Left lung (tissue), 4 donors: ENCODE measurements at regions not wholly inside any gene's neighbourhood (a gene's known extent, or its start where the extent isn't known, plus 50 kb on each side); places are given as distances from the start of the nearest gene placed in this dataset.
"Not testable (repeated sequence)": the region's sequence is repeated elsewhere in the genome, so short reads cannot be mapped to it uniquely, and the experiment has no call there.

ENCODE experiments used
- ATAC-seq: fragments of 200-7000 bp; cut with Tn5 transposase; one replicate; pipeline ENCODE4 v1.9.1; 2020; ENCODE audit warnings: moderate library complexity
- DNase-seq, 4 donors: peaks; one replicate each; pipeline ENCODE4 v3.0.0-alpha.2; 2013 to 2020
- H3K27ac ChIP-seq, 2 donors: fragments of 200-600 bp; sonication (generic) in 1 of 2; one replicate each; pipeline versions ENCODE4 v1.5.0 to v1.8.0; 2020 to 2021
- H3K27me3 ChIP-seq, 2 donors: fragments of 200-600 bp; sonication (generic) in 1 of 2; one replicate each; pipeline versions ENCODE4 v1.5.0 to v1.8.0; 2020 to 2021
- H3K36me3 ChIP-seq, 2 donors: fragments of 200-600 bp; sonication (generic) in 1 of 2; one replicate each; pipeline versions ENCODE4 v1.5.0 to v1.8.0; 2020 to 2021
- H3K4me1 ChIP-seq, 2 donors: fragments of 200-600 bp; one replicate each; pipeline ENCODE4 v1.8.0; 2021
- H3K4me3 ChIP-seq, 2 donors: fragments of 200-600 bp; sonication (generic) in 1 of 2; one replicate each; pipeline versions ENCODE4 v1.5.0 to v1.8.0; 2020 to 2021; ENCODE audit warnings: mild to moderate bottlenecking in 1 of 2
- H3K9me3 ChIP-seq, 2 donors: fragments of 200-600 bp; sonication (generic) in 1 of 2; one replicate each; pipeline versions ENCODE4 v1.5.0 to v1.8.0; 2020 to 2021
- CTCF ChIP-seq, 2 donors: fragments of 200-600 bp; sonication (generic) in 1 of 2; IDR thresholded peaks; one replicate each; pipeline versions ENCODE4 v1.5.0 to v1.8.0; 2021; ENCODE audit warnings: antibody characterized with exemption in 2 of 2
- intact Hi-C, 2 donors: fragments of 100-400 bp; cut with DNase I; formaldehyde crosslinking; loops; one replicate each; pipeline versions ENCODE4 v1.11.2 to v1.14.2; 2022
- donor health status: DM: no; HTN: yes; CAD: no.
- donor health status: DM: no; HTN: no; CAD: no.

- H3K36me3 ChIP-seq: no peaks in the 10 kb centered on the region
- no peaks in the 10 kb centered on the region for H3K27me3 ChIP-seq
- no peaks in the 10 kb centered on the region for H3K9me3 ChIP-seq
- peaks cover 9 to 29% of the 10 kb centered on the region in 2 donors for H3K4me1 ChIP-seq
- no peak for TF ChIP-seq CTCF (IDR thresholded peaks at IDR 0.05)
- DNase-seq: no peak
- H3K27ac ChIP-seq: no peak overlapping the region
- no peak overlapping the region for H3K4me3 ChIP-seq
- ATAC-seq: no peak
- intact Hi-C loops: no loop called here
Measured at GRCh38 chr18:46226461-46226860, 122.3 kb downstream of the HAUS1 start.

GRCh38 chr18:46229641-46230040, 125.5 kb downstream of the HAUS1 start:
- H3K4me3 ChIP-seq, H3K27me3 ChIP-seq, DNase-seq, H3K27ac ChIP-seq, H3K36me3 ChIP-seq, H3K9me3 ChIP-seq, ATAC-seq, H3K4me1 ChIP-seq, intact Hi-C loops: not testable (repeated sequence)

- no peak for TF ChIP-seq CTCF (IDR thresholded peaks at IDR 0.05)
- DNase-seq (no peak), ATAC-seq (no peak)
- Histone ChIP-seq H3K27me3 (no peaks in the 10 kb centered on the region), H3K36me3 (no peaks in the 10 kb centered on the region), H3K27ac (no peak overlapping the region), H3K4me3 (no peak overlapping the region), H3K9me3 (no peaks in the 10 kb centered on the region), H3K4me1 (no peaks in the 10 kb centered on the region)
- intact Hi-C loops: no loop called here
Measured at GRCh38 chr18:46236156-46236555, 132.0 kb downstream of the HAUS1 start.

- no peak for TF ChIP-seq CTCF (IDR thresholded peaks at IDR 0.05)
- Histone ChIP-seq H3K4me1 (no peaks in the 10 kb centered on the region), H3K9me3 (no peaks in the 10 kb centered on the region), H3K4me3 (no peak overlapping the region), H3K27me3 (no peaks in the 10 kb centered on the region), H3K27ac (no peak overlapping the region), H3K36me3 (no peaks in the 10 kb centered on the region)
- ATAC-seq (no peak), DNase-seq (no peak)
- intact Hi-C loops: no loop called here
Measured at GRCh38 chr18:46237891-46238290, 133.7 kb downstream of the HAUS1 start.

- TF ChIP-seq CTCF (IDR thresholded peaks at IDR 0.05): no peak
- H3K36me3 ChIP-seq: no peaks in the 10 kb centered on the region
- DNase-seq (no peak), ATAC-seq (no peak)
- no peaks in the 10 kb centered on the region for H3K4me1 ChIP-seq
- no peaks in the 10 kb centered on the region for H3K27me3 ChIP-seq
- intact Hi-C loops: no loop called here
- no peak overlapping the region for H3K4me3 ChIP-seq
- H3K9me3 ChIP-seq: no peaks in the 10 kb centered on the region
- no peak overlapping the region for H3K27ac ChIP-seq
Measured at GRCh38 chr18:46239549-46239948, 135.4 kb downstream of the HAUS1 start.

- H3K4me1 ChIP-seq: no peaks in the 10 kb centered on the region
- ATAC-seq: no peak
- H3K36me3 ChIP-seq: no peaks in the 10 kb centered on the region
- intact Hi-C loops: no loop called here
- no peak overlapping the region for H3K4me3 ChIP-seq
- no peaks in the 10 kb centered on the region for H3K9me3 ChIP-seq
- H3K27me3 ChIP-seq: no peaks in the 10 kb centered on the region
- TF ChIP-seq CTCF (IDR thresholded peaks at IDR 0.05): no peak
- DNase-seq: no peak
- H3K27ac ChIP-seq: no peak overlapping the region
Measured at GRCh38 chr18:46239998-46240397, 135.8 kb downstream of the HAUS1 start.

- H3K9me3 ChIP-seq, H3K36me3 ChIP-seq, H3K27me3 ChIP-seq, intact Hi-C loops, H3K4me3 ChIP-seq, H3K27ac ChIP-seq, ATAC-seq, H3K4me1 ChIP-seq, DNase-seq: not testable (repeated sequence)
Measured at GRCh38 chr18:46241393-46241792, 137.2 kb downstream of the HAUS1 start.
